GM23248 (cell line): ENCODE measurements at regions not wholly inside any gene's neighbourhood (a gene's known extent, or its start where the extent isn't known, plus 50 kb on each side); places are given as distances from the start of the nearest gene placed in this dataset.

ENCODE experiments used
- DNase-seq: peaks from one replicate; pipeline ENCODE4 v3.0.0-alpha.2; 2015
- H2AFZ ChIP-seq: fragments of 200-600 bp; sonication (generic); 2 replicates; pipeline ENCODE4 v1.6.1; 2016; ENCODE audit warnings: antibody characterized with exemption
- H3F3A ChIP-seq: fragments of 200-600 bp; sonication (generic); 2 replicates; pipeline ENCODE4 v1.6.1; 2016; ENCODE audit warnings: mild to moderate bottlenecking, antibody characterized with exemption, mixed run types; ENCODE audit not compliant: insufficient read depth
- H3K27ac ChIP-seq: fragments of 200-600 bp; sonication (generic); 2 replicates; pipeline ENCODE4 v1.5.1; 2016; ENCODE audit warnings: mild to moderate bottlenecking
- H3K27me3 ChIP-seq: fragments of 200-600 bp; sonication (generic); replicated peaks from 2 replicates; pipeline ENCODE4 v1.6.1; 2016; ENCODE audit warnings: mild to moderate bottlenecking; ENCODE audit not compliant: insufficient read depth
- H3K36me3 ChIP-seq: fragments of 200-600 bp; sonication (generic); 2 replicates; pipeline ENCODE4 v1.6.1; 2016; ENCODE audit warnings: low read depth, mild to moderate bottlenecking
- H3K4me1 ChIP-seq: fragments of 200-600 bp; sonication (generic); 2 replicates; pipeline ENCODE4 v1.6.1; 2016; ENCODE audit warnings: mild to moderate bottlenecking; ENCODE audit not compliant: insufficient read depth
- H3K4me2 ChIP-seq: fragments of 200-600 bp; sonication (generic); one replicate; pipeline ENCODE4 v1.6.1; 2016; ENCODE audit warnings: mild to moderate bottlenecking; ENCODE audit not compliant: unreplicated experiment
- H3K4me3 ChIP-seq: fragments of 200-600 bp; sonication (generic); 2 replicates; pipeline ENCODE4 v1.5.1; 2016; ENCODE audit warnings: mild to moderate bottlenecking
- H3K79me2 ChIP-seq: fragments of 200-600 bp; sonication (generic); 2 replicates; pipeline ENCODE4 v1.6.1; 2016; ENCODE audit warnings: mild to moderate bottlenecking; ENCODE audit not compliant: insufficient read depth
- H3K9ac ChIP-seq: fragments of 200-600 bp; sonication (generic); 2 replicates; pipeline ENCODE4 v1.6.1; 2016; ENCODE audit warnings: mild to moderate bottlenecking
- H3K9me2 ChIP-seq: fragments of 200-600 bp; sonication (generic); 2 replicates; pipeline ENCODE4 v1.6.1; 2016; ENCODE audit warnings: mixed run types, mild to moderate bottlenecking, moderate library complexity; ENCODE audit not compliant: insufficient read depth
- H3K9me3 ChIP-seq: fragments of 200-600 bp; sonication (generic); one replicate; pipeline ENCODE4 v1.6.1; 2017; ENCODE audit warnings: low read depth
- H4K20me1 ChIP-seq: fragments of 200-600 bp; sonication (generic); 2 replicates; pipeline ENCODE4 v1.6.0; 2016; ENCODE audit not compliant: insufficient read depth
- EZH2 ChIP-seq: fragments of 200-600 bp; sonication (generic); IDR thresholded peaks from 2 replicates; pipeline ENCODE4 v1.6.1; 2018; ENCODE audit warnings: antibody characterized with exemption, mild to moderate bottlenecking; ENCODE audit not compliant: insufficient read depth, poor library complexity, severe bottlenecking
- EZH2phosphoT487 ChIP-seq: fragments of 200-600 bp; sonication (generic); IDR thresholded peaks from 2 replicates; pipeline ENCODE4 v1.6.1; 2018; ENCODE audit warnings: antibody characterized with exemption, moderate library complexity, mild to moderate bottlenecking, low read depth; ENCODE audit not compliant: insufficient read depth
- WGBS, 2 experiments: methylation state at CpG; one replicate each; pipeline ENCODE4 v1.1.6; 2015 to 2017; ENCODE audit warnings: low lambda C conversion rate in 2 of 2, low coverage in 1 of 2; ENCODE audit errors: missing lambda C conversion rate in 2 of 2; 5-methylcytosine and 5-hydroxymethylcytosine counted together
- in situ Hi-C: fragments of 300-500 bp; cut with MboI; formaldehyde crosslinking; loops from 2 replicates; pipeline ENCODE4 v1.15.0; 2020

DNA sequence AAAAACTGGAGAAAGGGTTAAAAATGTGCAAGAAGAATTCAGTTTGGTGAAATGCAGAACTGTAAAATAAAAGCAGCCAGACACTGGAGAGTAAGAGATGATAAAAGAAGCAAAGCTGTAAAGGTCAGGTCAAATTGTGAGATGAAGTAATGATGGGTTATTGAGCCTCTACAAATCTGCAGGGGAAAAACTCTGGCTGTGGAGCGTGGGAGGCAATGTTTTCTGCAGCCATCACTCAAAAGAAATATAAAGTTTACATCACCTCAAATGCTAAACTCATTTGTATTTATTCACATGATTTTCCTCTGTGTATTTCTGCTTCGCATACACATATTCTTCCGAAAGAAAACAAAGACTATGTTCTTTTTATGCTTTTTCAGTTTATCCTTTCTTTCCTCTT lies 158.8 kb upstream of the GPR149 start:
- WGBS, 2 experiments, result 58 to 64% methylated on average over 3 of the region's 3 CpGs
- H3K9me2 ChIP-seq, result no peaks in the 10 kb centered on the region
- DNase-seq, result no peak
- H3K27ac ChIP-seq, result no peak overlapping the region
- TF ChIP-seq EZH2, result no peak
- no peak for TF ChIP-seq EZH2phosphoT487
- no peaks in the 10 kb centered on the region for H3K79me2 ChIP-seq
- in situ Hi-C loops, result no loop called here
- no peaks in the 10 kb centered on the region for H3K9me3 ChIP-seq
- H3F3A ChIP-seq, result no peaks in the 10 kb centered on the region
- no peak overlapping the region for H3K9ac ChIP-seq
- no peaks in the 10 kb centered on the region for H3K4me1 ChIP-seq
- no peaks in the 10 kb centered on the region for H3K36me3 ChIP-seq
- no peaks in the 10 kb centered on the region for H4K20me1 ChIP-seq
- no peaks in the 10 kb centered on the region for H3K27me3 ChIP-seq
- no peak overlapping the region for H2AFZ ChIP-seq
- H3K4me2 ChIP-seq, result no peak overlapping the region
- no peak overlapping the region for H3K4me3 ChIP-seq

GRCh38 chr3:154584974-154585373 lies 155.0 kb upstream of the GPR149 start:
- H3K79me2 ChIP-seq, result no peaks in the 10 kb centered on the region
- no peak overlapping the region for H3K9ac ChIP-seq
- H4K20me1 ChIP-seq, result no peaks in the 10 kb centered on the region
- H2AFZ ChIP-seq, result no peak overlapping the region
- DNase-seq, result no peak
- H3K4me2 ChIP-seq, result no peak overlapping the region
- H3F3A ChIP-seq, result no peaks in the 10 kb centered on the region
- H3K4me1 ChIP-seq, result no peaks in the 10 kb centered on the region
- H3K27me3 ChIP-seq, result no peaks in the 10 kb centered on the region
- H3K9me2 ChIP-seq, result no peaks in the 10 kb centered on the region
- no peaks in the 10 kb centered on the region for H3K36me3 ChIP-seq
- H3K27ac ChIP-seq, result no peak overlapping the region
- in situ Hi-C loops, result no loop called here
- TF ChIP-seq EZH2 (no peak), EZH2phosphoT487 (no peak)
- no peaks in the 10 kb centered on the region for H3K9me3 ChIP-seq
- no peak overlapping the region for H3K4me3 ChIP-seq

GRCh38 chr3:154584041-154584440 lies 154.1 kb upstream of the GPR149 start:
- no peaks in the 10 kb centered on the region for H3K4me1 ChIP-seq
- H3K27me3 ChIP-seq, result no peaks in the 10 kb centered on the region
- 63 to 65% methylated on average over 4 of the region's 4 CpGs for WGBS, 2 experiments
- H3K36me3 ChIP-seq, result no peaks in the 10 kb centered on the region
- H3K9me2 ChIP-seq, result no peaks in the 10 kb centered on the region
- H4K20me1 ChIP-seq, result no peaks in the 10 kb centered on the region
- no peak overlapping the region for H3K4me2 ChIP-seq
- H3K27ac ChIP-seq, result no peak overlapping the region
- H3K79me2 ChIP-seq, result no peaks in the 10 kb centered on the region
- no peak overlapping the region for H3K4me3 ChIP-seq
- no peaks in the 10 kb centered on the region for H3F3A ChIP-seq
- TF ChIP-seq EZH2, result no peak
- TF ChIP-seq EZH2phosphoT487, result no peak
- H3K9me3 ChIP-seq, result no peaks in the 10 kb centered on the region
- H3K9ac ChIP-seq, result no peak overlapping the region
- in situ Hi-C loops, result no loop called here
- H2AFZ ChIP-seq, result no peak overlapping the region
- DNase-seq, result no peak

- H3K9me3 ChIP-seq, result no peaks in the 10 kb centered on the region
- no peaks in the 10 kb centered on the region for H3K4me1 ChIP-seq
- in situ Hi-C loops, result no loop called here
- DNase-seq, result no peak
- no peak overlapping the region for H3K27ac ChIP-seq
- no peaks in the 10 kb centered on the region for H3K27me3 ChIP-seq
- H3K4me2 ChIP-seq, result no peak overlapping the region
- 10 to 12% methylated on average over 4 of the region's 4 CpGs for WGBS, 2 experiments
- H3K79me2 ChIP-seq, result no peaks in the 10 kb centered on the region
- H3K9me2 ChIP-seq, result no peaks in the 10 kb centered on the region
- no peak overlapping the region for H2AFZ ChIP-seq
- no peaks in the 10 kb centered on the region for H3F3A ChIP-seq
- H3K36me3 ChIP-seq, result no peaks in the 10 kb centered on the region
- H3K9ac ChIP-seq, result no peak overlapping the region
- TF ChIP-seq EZH2, result no peak
- TF ChIP-seq EZH2phosphoT487, result no peak
- no peaks in the 10 kb centered on the region for H4K20me1 ChIP-seq
- no peak overlapping the region for H3K4me3 ChIP-seq
Observed at GRCh38 chr3:154583086-154583634, 153.2 kb upstream of the GPR149 start.

DNA sequence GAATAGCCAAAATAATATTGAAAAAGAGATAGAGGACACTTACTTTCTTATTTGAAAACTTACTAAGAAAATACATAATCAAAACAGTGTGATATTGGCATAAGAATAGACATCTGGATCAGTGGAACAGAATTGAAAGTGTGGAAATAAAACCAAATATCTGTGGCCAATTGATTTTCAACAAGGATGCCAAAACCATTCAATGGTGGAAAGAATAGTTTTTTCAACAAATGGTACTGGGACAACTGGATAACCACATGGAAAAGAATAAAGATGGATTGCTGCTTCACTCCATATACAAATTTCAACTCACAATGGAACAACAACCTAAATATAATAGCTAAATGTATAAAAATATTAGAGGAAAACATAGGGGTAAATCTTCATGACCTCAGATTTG lies 152.5 kb upstream of the GPR149 start:
- Histone ChIP-seq H3K27ac (no peak overlapping the region), H3K4me2 (no peak overlapping the region), H3K4me3 (no peak overlapping the region), H3F3A (no peaks in the 10 kb centered on the region), H3K9me3 (no peaks in the 10 kb centered on the region), H4K20me1 (no peaks in the 10 kb centered on the region), H2AFZ (no peak overlapping the region), H3K4me1 (no peaks in the 10 kb centered on the region), H3K27me3 (no peaks in the 10 kb centered on the region), H3K9ac (no peak overlapping the region), H3K36me3 (no peaks in the 10 kb centered on the region), H3K79me2 (no peaks in the 10 kb centered on the region), H3K9me2 (no peaks in the 10 kb centered on the region)
- no peak for DNase-seq
- TF ChIP-seq EZH2 (no peak), EZH2phosphoT487 (no peak)
- in situ Hi-C loops, result no loop called here
